HUES6 (cell line): ENCODE measurements at regions not wholly inside any gene's neighbourhood (a gene's known extent, or its start where the extent isn't known, plus 50 kb on each side); places are given as distances from the start of the nearest gene placed in this dataset.

Experiments
- H3K27ac ChIP-seq: 2 replicates; pipeline ENCODE4 v1.7.0; 2013; ENCODE audit warnings: low read depth, mild to moderate bottlenecking, low read length, inconsistent platforms
- H3K27me3 ChIP-seq: 2 replicates; pipeline ENCODE4 v1.6.1; 2013; ENCODE audit warnings: low read length; ENCODE audit not compliant: control insufficient read depth, insufficient read depth
- H3K36me3 ChIP-seq: 2 replicates; pipeline ENCODE4 v1.6.1; 2013; ENCODE audit warnings: low read length; ENCODE audit not compliant: control insufficient read depth, insufficient read depth
- H3K4me1 ChIP-seq: 2 replicates; pipeline ENCODE4 v1.6.1; 2013; ENCODE audit warnings: low read length; ENCODE audit not compliant: control insufficient read depth, insufficient read depth
- H3K4me3 ChIP-seq: 2 replicates; pipeline ENCODE4 v1.5.1; 2013; ENCODE audit warnings: low read depth, low read length
- H3K9ac ChIP-seq: one replicate; pipeline ENCODE4 v1.6.1; 2013; ENCODE audit warnings: mild to moderate bottlenecking, low read length
- H3K9me3 ChIP-seq: 2 replicates; pipeline ENCODE4 v1.6.1; 2013; ENCODE audit warnings: low read depth, low read length; ENCODE audit not compliant: control insufficient read depth, insufficient read depth

DNA sequence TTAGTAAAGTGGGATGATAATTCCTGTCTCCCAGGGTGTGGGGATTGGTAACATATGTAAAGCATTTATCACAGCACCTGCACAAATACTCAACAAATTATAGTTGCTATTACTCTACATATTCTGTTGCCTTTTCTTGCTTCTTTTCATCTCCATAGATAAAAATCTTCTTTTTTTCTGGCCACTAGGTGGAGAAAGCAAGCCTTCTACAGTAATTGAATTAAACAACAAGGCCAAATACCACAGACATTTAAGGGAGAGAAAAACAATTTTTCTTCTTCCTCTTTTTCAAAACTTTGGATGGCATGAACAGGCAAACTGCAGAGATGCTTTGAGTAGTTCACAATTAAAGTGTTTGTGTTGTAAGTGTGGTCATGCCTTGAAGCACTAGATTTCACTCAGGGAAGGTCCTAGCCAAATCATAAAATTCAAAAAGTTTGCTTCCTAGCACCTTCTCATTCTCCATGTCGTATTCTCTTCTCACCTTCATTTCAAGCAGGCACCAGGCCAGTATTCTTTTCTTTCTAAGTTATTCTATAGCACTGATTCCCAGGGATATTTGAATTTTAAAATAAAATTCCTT, 493.4 kb upstream of the TGFBR2 start:
- H3K9ac ChIP-seq = no peak overlapping the region
- H3K27me3 ChIP-seq = no peaks in the 10 kb centered on the region
- no peaks in the 10 kb centered on the region for H3K36me3 ChIP-seq
- no peak overlapping the region for H3K27ac ChIP-seq
- 0 out of 2 replicates have a peak, but pooled peaks cover 4% of the 10 kb centered on the region for H3K4me1 ChIP-seq
- no peaks in the 10 kb centered on the region for H3K9me3 ChIP-seq
- no peak overlapping the region for H3K4me3 ChIP-seq

DNA sequence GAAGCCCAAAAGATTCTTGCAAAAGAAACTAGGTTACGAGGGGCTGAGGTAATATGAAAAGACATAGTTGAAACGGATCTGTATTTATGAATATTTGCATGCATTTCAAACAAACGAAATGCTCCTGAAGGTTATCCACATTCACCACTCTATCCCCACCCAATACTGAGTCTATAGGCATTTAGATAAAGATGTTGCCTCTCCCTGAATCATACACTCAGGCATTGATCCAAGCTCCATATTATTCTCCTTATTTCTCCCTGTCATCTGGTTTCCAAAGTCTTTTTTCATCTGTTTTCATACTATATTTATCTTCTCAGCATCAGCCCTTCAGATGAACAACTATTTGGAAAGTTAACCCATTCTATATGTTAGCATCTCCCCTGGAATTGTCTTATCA, 492.5 kb upstream of the TGFBR2 start:
- no peaks in the 10 kb centered on the region for H3K27me3 ChIP-seq
- H3K4me1 ChIP-seq = 0 out of 2 replicates have a peak, but pooled peaks cover 4% of the 10 kb centered on the region
- H3K9me3 ChIP-seq = no peaks in the 10 kb centered on the region
- no peak overlapping the region for H3K9ac ChIP-seq
- no peak overlapping the region for H3K4me3 ChIP-seq
- H3K36me3 ChIP-seq = no peaks in the 10 kb centered on the region
- H3K27ac ChIP-seq = no peak overlapping the region

DNA sequence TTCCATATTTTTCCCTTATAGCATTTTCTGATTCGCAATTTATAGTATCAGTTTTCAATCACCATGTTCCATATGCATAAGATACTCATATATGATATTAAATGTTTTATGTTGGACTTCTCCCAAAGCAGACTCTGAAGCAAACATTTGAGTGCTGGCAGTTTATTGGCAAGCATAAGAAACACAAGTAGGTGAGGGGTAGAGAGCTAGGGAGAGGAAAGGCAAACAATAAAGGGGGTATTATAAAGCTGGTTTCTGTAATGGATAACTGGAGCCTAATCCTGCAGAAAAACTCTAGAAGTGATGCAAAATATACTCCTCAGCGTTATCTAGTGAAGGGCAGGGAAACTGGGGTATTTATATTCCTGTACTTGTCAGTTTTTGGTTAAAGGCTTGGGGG, 491.5 kb upstream of the TGFBR2 start:
- H3K27me3 ChIP-seq = no peaks in the 10 kb centered on the region
- H3K9me3 ChIP-seq = no peaks in the 10 kb centered on the region
- H3K4me1 ChIP-seq = 0 out of 2 replicates have a peak, but pooled peaks cover 4% of the 10 kb centered on the region
- H3K9ac ChIP-seq = no peak overlapping the region
- no peaks in the 10 kb centered on the region for H3K36me3 ChIP-seq
- H3K27ac ChIP-seq = no peak overlapping the region
- H3K4me3 ChIP-seq = no peak overlapping the region

- Histone ChIP-seq H3K4me3 (no peak overlapping the region), H3K27me3 (no peaks in the 10 kb centered on the region), H3K27ac (no peak overlapping the region), H3K4me1 (no peaks in the 10 kb centered on the region), H3K9ac (no peak overlapping the region), H3K9me3 (no peaks in the 10 kb centered on the region), H3K36me3 (no peaks in the 10 kb centered on the region)
Observed at GRCh38 chr3:30122359-30122758, 484.0 kb upstream of the TGFBR2 start.

DNA sequence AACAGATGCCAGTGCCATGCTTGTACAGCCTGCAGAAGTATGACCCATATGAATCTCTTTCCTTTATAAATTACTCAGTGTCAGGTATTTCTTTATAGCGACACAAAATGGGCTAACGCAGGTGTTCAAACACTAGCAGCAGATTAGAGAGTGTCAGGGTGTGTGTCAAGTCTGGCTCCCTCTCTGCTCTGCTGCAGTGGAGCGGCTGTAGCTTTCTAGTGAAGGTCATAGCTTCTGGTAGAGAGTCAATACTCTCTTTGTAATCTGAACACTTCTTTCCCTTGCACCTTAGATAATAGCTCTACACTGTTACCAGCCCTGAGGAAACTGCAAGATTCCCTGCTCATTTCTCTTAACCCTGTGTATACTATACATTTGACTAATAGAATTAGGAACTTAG, 483.2 kb upstream of the TGFBR2 start:
- Histone ChIP-seq H3K4me1 (no peaks in the 10 kb centered on the region), H3K9me3 (peaks cover 8% of the 10 kb centered on the region), H3K27ac (no peak overlapping the region), H3K9ac (no peak overlapping the region), H3K36me3 (no peaks in the 10 kb centered on the region), H3K27me3 (no peaks in the 10 kb centered on the region), H3K4me3 (no peak overlapping the region)

DNA sequence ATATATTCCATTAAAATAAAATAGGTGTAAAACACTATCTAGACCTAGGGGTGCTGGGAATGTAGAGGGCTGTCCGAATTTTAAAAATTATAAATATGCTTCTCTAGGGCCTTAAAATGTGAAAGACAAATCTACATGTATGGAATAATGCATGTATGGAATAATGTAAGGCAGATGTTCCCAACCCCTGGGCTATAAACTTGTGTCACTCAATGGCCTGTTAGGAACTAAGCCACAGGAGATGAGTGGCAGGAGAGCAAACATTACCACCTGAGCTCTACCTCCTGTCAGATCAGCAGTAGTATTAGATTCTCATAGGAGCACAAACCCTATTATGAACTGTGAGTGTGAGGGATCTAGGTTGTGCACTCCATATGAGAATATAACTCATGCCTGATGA, 482.6 kb upstream of the TGFBR2 start:
- no peaks in the 10 kb centered on the region for H3K36me3 ChIP-seq
- peaks cover 8% of the 10 kb centered on the region for H3K9me3 ChIP-seq
- no peak overlapping the region for H3K9ac ChIP-seq
- H3K4me1 ChIP-seq = no peaks in the 10 kb centered on the region
- H3K27me3 ChIP-seq = no peaks in the 10 kb centered on the region
- H3K27ac ChIP-seq = no peak overlapping the region
- H3K4me3 ChIP-seq = no peak overlapping the region

GRCh38 chr3:30124435-30125370, 481.7 kb upstream of the TGFBR2 start:
- H3K4me3 ChIP-seq = no peak overlapping the region

GRCh38 chr3:30129765-30130164, 476.6 kb upstream of the TGFBR2 start:
- H3K9ac ChIP-seq = no peak overlapping the region
- H3K27me3 ChIP-seq = no peaks in the 10 kb centered on the region
- H3K36me3 ChIP-seq = no peaks in the 10 kb centered on the region
- no peak overlapping the region for H3K4me3 ChIP-seq
- H3K4me1 ChIP-seq = no peaks in the 10 kb centered on the region
- H3K9me3 ChIP-seq = peaks cover 8% of the 10 kb centered on the region
- H3K27ac ChIP-seq = no peak overlapping the region

More at GRCh38 chr3:30124435-30125370, 481.7 kb upstream of the TGFBR2 start:
- no peaks in the 10 kb centered on the region for H3K27me3 ChIP-seq
- no peaks in the 10 kb centered on the region for H3K4me1 ChIP-seq
- peak overlapping the region; percentile 26 for H3K9ac ChIP-seq
- H3K9me3 ChIP-seq = peaks cover 8% of the 10 kb centered on the region
- H3K27ac ChIP-seq = no peak overlapping the region
- H3K36me3 ChIP-seq = no peaks in the 10 kb centered on the region

DNA sequence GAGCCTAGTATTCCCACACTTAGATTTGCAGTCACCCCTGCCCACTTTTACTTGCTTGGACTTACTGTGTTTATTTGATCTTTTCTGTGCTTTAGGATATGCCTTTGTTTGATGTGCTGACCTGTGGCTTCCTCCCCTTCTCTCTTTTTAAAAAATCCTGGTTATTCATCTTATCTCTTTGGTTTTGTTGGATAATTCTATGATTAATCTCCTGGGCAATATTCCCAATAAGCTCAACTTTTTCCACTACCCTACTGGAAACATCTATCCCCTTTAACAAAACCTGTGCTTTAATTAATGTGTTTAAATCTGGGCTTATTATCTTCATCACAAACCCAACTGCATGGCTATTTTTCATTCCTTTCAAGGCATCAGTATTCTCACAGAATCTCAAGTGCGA, 476.0 kb upstream of the TGFBR2 start:
- no peak overlapping the region for H3K4me3 ChIP-seq
- no peaks in the 10 kb centered on the region for H3K4me1 ChIP-seq
- no peak overlapping the region for H3K9ac ChIP-seq
- no peak overlapping the region for H3K27ac ChIP-seq
- H3K36me3 ChIP-seq = no peaks in the 10 kb centered on the region
- H3K27me3 ChIP-seq = no peaks in the 10 kb centered on the region
- H3K9me3 ChIP-seq = peaks cover 8% of the 10 kb centered on the region

- H3K27me3 ChIP-seq = no peaks in the 10 kb centered on the region
Observed at GRCh38 chr3:30131191-30131590, 475.2 kb upstream of the TGFBR2 start.

DNA sequence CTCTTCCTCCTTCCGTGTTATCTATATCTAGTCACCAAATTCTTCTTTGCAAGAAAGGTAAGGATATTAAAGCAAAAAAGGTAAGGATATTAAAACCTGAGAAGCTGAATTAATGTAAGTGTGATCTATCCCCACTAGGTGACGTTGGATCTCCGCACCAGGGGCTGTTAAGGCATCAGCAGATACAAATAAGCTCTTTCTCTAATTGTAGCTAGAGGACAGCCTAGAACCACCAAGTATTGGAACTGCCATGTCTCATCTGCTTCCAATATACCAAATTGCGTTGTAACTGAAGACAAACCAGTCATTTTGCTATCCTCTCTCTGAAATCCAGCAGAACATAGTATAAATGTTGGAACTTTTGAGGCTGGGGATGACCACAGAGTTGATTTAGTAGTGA, 471.2 kb upstream of the TGFBR2 start:
- Histone ChIP-seq H3K36me3 (no peaks in the 10 kb centered on the region), H3K27ac (no peak overlapping the region), H3K27me3 (no peaks in the 10 kb centered on the region), H3K9me3 (no peaks in the 10 kb centered on the region), H3K4me3 (no peak overlapping the region), H3K9ac (no peak overlapping the region), H3K4me1 (no peaks in the 10 kb centered on the region)

More at GRCh38 chr3:30131191-30131590, 475.2 kb upstream of the TGFBR2 start:
- peaks cover 8% of the 10 kb centered on the region for H3K9me3 ChIP-seq
- no peaks in the 10 kb centered on the region for H3K4me1 ChIP-seq
- no peak overlapping the region for H3K27ac ChIP-seq
- H3K4me3 ChIP-seq = no peak overlapping the region
- no peaks in the 10 kb centered on the region for H3K36me3 ChIP-seq
- no peak overlapping the region for H3K9ac ChIP-seq
